Erythroblast (primary cell): ENCODE measurements at regions not wholly inside any gene's neighbourhood (a gene's known extent, or its start where the extent isn't known, plus 50 kb on each side); places are given as distances from the start of the nearest gene placed in this dataset.
"Not testable (repeated sequence)": the region's sequence is repeated elsewhere in the genome, so short reads cannot be mapped to it uniquely, and the experiment has no call there.

Experiments used
- GATA1 ChIP-seq: IDR thresholded peaks from 2 replicates; pipeline ENCODE4 v1.6.1; 2011; ENCODE audit warnings: low read depth, mild to moderate bottlenecking, control low read depth, low read length, moderate library complexity
- POLR2A ChIP-seq: IDR thresholded peaks from 2 replicates; pipeline ENCODE4 v1.6.1; 2011; ENCODE audit warnings: mild to moderate bottlenecking, low read length

DNA sequence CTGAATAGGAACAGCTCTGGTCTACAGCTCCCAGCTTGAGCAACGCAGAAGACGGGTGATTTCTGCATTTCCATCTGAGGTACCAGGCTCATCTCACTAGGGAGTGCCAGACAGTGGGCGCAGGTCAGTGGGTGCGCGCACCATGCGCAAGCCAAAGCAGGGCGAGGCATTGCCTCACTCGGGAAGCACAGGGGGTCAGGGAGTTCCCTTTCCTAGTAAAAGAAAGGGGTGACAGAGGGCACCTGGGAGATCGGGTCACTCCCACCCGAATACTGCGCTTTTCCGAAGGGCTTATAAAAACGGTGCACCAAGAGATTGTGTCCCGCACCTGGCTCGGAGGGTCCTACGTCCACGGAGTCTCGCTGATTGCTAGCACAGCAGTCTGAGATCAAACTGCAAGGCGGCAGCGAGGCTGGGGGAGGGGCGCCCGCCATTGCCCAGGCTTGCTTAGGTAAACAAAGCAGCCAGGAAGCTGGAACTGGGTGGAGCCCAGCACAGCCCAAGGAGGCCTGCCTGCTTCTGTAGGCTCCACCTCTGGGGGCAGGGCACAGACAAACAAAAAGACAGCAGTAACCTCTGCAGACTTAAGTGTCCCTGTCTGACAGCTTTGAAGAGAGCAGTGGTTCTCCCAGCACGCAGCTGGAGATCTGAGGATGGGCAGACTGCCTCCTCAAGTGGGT, 599.2 kb downstream of the REEP3 start:
- not testable (repeated sequence) for TF ChIP-seq POLR2A, GATA1
